HL-60/S4 (cell line): ENCODE measurements at regions not wholly inside any gene's neighbourhood (a gene's known extent, or its start where the extent isn't known, plus 50 kb on each side); places are given as distances from the start of the nearest gene placed in this dataset.
"Not testable (repeated sequence)": the region's sequence is repeated elsewhere in the genome, so short reads cannot be mapped to it uniquely, and the experiment has no call there.

Source experiments
- in situ Hi-C: fragments of 300-500 bp; cut with MboI; formaldehyde crosslinking; loops from 2 replicates; pipeline ENCODE4 v1.14.3; 2022; ENCODE audit warnings: low sequenced_read_pairs

DNA sequence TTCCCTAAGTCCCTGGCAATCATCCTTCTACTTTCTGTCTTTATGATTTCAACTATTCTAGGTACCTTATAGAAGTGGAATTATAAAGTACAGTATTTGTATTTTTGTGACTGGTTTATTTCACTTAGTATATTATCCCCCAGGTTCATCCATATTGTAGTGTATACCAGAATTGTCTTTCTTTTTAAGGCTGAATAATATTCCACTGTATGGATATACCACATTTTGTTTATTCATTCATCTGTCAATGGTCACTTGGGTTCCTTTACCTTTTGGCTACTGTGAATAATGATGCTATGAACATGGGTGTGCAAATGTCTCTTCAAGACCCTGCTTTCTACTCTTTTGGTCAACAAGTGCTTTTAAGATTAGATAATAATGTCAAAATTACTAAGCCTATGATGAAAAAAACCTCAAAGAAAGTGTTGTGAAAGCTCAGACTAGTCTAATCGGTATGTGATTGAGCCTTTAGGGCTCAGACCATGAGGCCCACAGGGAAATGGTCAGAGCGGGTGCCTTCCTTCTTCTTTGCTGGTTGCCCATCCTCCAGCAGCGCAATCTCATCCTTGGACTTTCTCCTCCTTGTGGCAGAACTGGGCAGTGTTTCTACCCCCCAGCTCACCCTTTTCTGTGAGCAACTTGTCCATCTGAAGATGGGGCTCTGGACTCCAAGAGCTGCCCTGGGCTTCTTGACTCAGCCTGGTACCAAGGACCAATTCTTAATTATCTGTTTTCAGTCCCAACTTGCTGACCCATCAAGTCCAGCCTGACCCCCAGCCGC is 105.4 kb downstream of the TTC8 start:
- in situ Hi-C loops = no loop called here

DNA sequence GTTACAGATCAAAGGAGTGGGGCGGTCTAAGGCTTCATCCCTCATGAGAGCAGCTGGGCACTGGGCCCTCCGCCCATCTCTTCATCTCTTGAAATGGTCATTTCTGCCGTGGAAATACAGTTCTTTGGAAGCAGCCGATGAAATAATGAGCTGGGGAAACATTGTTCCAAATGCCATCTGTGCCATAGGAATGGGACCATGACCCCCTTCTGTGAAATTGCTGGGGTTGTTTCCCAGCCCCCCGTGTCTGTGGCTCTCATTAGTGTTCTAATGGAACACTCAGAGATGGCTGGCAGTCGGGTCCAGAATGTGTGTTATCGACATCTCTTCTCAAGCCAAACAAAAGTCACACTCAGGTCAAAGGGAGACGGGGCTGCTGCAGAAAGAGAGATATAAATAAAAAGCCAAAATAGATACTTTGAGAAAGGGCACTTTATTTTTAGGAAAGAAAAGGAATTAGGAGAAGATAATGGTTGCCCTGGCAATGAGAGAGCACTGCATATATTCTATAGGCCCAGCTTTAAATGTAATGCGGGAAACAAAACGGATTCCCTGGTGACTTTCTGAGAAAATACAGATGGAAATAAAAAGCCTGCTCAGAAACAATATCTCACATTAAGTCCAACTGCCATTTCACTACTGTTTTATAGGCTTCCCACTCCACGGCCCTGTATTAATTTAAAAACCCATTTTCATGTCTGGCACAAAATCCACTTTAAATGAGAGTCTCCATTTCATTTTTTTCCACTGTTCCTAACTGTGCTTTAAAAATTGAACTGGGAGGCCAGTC is 107.1 kb downstream of the TTC8 start:
- in situ Hi-C loops = no loop called here

- in situ Hi-C loops = no loop called here
These were observed 108.7 kb downstream of the TTC8 start for GRCh38 chr14:88933191-88933590.

- in situ Hi-C loops = no loop called here
These were observed 109.9 kb downstream of the TTC8 start for GRCh38 chr14:88934351-88934806.

DNA sequence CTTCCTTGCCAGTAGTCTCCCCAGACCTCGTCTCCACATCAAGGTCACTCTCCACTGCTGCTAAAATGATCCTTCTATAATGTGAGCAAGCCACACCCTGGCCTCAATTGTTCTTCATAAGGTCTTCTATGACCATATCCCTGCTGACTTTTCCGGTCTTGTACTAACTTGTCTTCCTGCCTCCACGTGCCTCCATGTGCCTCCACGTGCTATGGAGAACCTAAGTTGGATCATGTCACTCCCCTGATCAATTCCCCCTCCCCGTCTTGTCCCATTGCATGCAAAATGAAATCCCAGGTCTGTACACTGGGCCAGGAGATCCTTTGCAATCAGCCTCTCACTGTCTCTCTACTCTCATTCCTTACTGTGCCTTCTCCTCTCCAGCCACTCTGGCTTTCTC is 110.6 kb downstream of the TTC8 start:
- in situ Hi-C loops = no loop called here

DNA sequence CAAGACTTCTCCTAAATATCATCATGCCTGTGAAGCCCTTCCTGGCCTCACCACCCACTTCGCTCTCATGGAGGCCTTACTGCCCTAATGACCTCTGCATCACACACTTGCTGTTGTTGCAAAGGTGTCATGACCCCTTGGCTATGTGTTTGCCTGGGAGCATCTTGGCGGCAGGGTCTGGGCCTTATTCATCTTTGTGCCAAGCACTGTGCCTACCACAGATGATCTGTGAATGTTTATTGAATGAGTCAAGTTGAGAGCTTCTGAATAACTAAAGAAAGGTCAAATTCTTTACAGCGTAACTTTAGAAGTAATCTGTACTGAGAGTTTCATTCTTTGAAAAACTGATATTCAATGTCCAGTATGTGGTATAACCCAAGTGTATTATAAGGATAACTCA is 113.3 kb downstream of the TTC8 start:
- in situ Hi-C loops = no loop called here

GRCh38 chr14:88940671-88941070 is 116.2 kb downstream of the TTC8 start:
- in situ Hi-C loops = no loop called here

DNA sequence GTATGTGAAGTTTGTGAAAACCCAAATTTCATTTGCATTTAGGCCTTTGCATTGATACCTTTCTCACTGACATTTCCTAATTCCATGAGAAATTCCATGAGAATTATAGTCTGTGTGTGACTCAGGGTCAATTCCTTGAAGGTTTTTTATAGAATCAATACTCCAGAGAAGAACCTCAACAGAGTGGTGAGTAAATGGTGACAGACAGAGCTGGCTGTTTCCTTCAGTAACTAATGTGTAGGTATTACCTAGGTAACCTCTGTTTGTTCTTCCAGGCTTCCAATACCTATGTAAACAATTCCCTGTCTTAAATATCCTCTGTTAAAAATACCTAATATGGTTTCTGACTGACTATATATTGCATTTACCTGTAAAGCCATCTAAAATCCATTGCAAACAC is 117.0 kb downstream of the TTC8 start:
- in situ Hi-C loops = no loop called here

DNA sequence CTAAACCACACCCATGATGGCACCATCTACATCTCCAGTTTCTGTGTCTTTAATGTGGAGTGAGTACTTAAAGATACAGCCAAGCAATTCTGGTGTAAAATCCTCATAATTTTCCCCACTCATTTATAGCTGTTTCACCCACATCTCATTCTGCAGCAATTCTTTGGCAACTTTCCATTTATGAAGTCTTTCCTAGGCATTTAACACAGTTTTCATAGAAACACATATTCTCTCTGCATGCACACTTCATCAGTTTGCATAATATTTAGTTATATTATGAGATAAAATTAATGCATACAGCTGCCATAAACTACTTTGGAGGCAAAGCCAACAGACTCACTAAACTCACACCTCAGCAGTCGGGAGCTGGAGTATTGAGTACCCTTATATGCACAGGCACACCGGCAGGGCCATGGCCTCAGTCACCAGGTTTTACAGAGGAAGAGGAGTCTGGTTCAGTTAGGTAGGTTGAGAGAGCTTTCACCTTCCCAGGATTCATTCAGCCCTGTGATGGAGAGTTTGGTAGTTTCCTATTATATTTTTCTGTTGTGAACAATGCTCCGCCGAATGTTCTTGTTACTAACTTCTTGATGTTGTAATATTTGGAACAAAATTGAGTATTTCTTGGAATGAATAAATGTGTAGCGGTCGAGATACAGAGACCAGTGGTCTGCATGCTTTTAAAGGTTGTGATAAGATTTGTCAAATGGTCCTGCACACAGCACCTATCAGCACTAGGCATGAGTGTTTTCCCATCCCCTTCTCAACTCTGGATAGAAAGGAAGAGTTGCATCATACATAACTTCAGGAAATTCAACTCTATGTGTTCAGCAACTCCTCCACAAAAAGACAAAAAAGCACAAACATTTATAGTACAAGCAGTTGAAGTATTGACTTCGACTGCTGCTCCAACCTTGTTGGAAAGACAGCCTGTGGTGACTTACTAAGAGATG is 123.5 kb downstream of the TTC8 start:
- in situ Hi-C loops = no loop called here

GRCh38 chr14:88950069-88950468 is 125.6 kb downstream of the TTC8 start:
- in situ Hi-C loops = no loop called here

GRCh38 chr14:88951370-88951769 is 126.9 kb downstream of the TTC8 start:
- in situ Hi-C loops = no loop called here

GRCh38 chr14:88952901-88953300 is 128.4 kb downstream of the TTC8 start:
- in situ Hi-C loops = no loop called here

DNA sequence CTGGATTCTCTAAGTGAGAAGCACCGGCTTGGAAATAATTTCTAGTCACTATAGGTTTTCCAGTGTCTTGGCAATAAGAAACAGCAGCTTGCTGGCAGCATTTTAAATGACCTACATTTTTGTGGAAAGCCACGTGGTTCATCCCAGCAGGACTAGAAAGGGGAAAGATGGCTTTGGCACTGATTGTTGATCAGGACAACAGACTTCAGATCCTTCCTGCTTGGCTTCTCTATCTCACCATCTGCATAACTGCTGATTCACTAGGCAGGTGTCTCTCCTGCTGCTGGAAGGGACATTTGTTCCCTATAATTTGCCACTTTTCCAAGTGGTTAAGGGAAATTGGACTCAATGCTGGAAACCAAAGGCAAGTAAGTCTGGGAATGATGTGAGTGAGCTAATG is 131.0 kb downstream of the TTC8 start:
- in situ Hi-C loops = no loop called here

- in situ Hi-C loops = no loop called here
These were observed 136.0 kb downstream of the TTC8 start for GRCh38 chr14:88960496-88960895.

- in situ Hi-C loops = no loop called here
These were observed 136.8 kb downstream of the TTC8 start for GRCh38 chr14:88961214-88961613.

DNA sequence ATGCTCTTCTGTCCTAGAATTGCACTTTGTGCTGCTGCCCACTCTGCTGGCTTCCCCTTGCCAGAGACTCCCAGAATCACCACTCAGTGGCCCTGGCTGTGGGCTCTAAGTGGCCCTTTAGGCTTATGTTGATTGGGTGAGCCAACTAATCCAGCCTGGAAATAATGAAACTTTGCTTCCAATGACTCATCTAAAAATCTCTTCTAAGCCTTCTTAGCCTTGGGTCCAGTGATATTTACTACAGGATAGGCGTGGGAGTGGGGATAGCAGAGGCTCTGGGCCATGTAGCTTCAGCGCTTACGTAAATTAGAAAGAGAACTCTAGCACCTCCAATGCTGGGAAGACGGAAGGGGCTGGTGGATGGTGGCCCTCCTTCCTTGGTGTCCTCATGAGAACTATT is 137.9 kb downstream of the TTC8 start:
- in situ Hi-C loops = no loop called here

- in situ Hi-C loops = no loop called here
These were observed 142.8 kb downstream of the TTC8 start for GRCh38 chr14:88967299-88967698.

- in situ Hi-C loops = no loop called here
These were observed 150.8 kb downstream of the TTC8 start for GRCh38 chr14:88975043-88975830.

GRCh38 chr14:88975926-88976325 is 151.5 kb downstream of the TTC8 start:
- in situ Hi-C loops = no loop called here

- in situ Hi-C loops = not testable (repeated sequence)
These were observed 156.5 kb downstream of the TTC8 start for GRCh38 chr14:88980907-88981306.
